Suprapubic skin (tissue), 4 donors: ENCODE measurements at regions not wholly inside any gene's neighbourhood (a gene's known extent, or its start where the extent isn't known, plus 50 kb on each side); places are given as distances from the start of the nearest gene placed in this dataset.

Experiments used
- CTCF ChIP-seq, 2 donors: fragments of 200-600 bp in 1 of 2; fragments of 450-650 bp in 1 of 2; sonication (generic) in 1 of 2; IDR thresholded peaks; one replicate each; pipeline ENCODE4 v1.5.1; 2016 to 2019; ENCODE audit warnings: antibody characterized with exemption in 2 of 2, mild to moderate bottlenecking in 1 of 2, moderate library complexity in 1 of 2
- POLR2A ChIP-seq, 2 donors: fragments of 450-650 bp; IDR thresholded peaks; one replicate each; pipeline ENCODE4 v1.6.1; 2017; ENCODE audit warnings: antibody characterized with exemption in 2 of 2, mild to moderate bottlenecking in 2 of 2, moderate library complexity in 2 of 2
- POLR2AphosphoS5 ChIP-seq, 3 donors: sonication (generic); formaldehyde crosslinking; IDR thresholded peaks; one replicate each; pipeline ENCODE4 v1.6.1; 2017; ENCODE audit warnings: antibody characterized with exemption in 3 of 3

- TF ChIP-seq CTCF (IDR thresholded peaks at IDR 0.05) (no peak), POLR2A (IDR thresholded peaks at IDR 0.05) (no peak), POLR2AphosphoS5 (IDR thresholded peaks at IDR 0.05) (no peak)
Measured at GRCh38 chr9:135230386-135230765, 142.9 kb downstream of the OLFM1 start.
